Fibroblast of lung (primary cell): ENCODE measurements at regions not wholly inside any gene's neighbourhood (a gene's known extent, or its start where the extent isn't known, plus 50 kb on each side); places are given as distances from the start of the nearest gene placed in this dataset.

Experiments
- DNase-seq, 2 donors: peaks; one replicate each; pipeline versions ENCODE4 v3.0.0 to v3.0.0-alpha.2; 2010; ENCODE audit warnings: low read depth in 2 of 2
- H2AFZ ChIP-seq: 2 replicates; pipeline ENCODE4 v1.5.1; 2012; ENCODE audit warnings: low read length, control low read depth, inconsistent platforms
- H3K27ac ChIP-seq: 2 replicates; pipeline ENCODE4 v1.5.1; 2011; ENCODE audit warnings: low read length, control low read depth; ENCODE audit not compliant: insufficient read depth
- H3K27me3 ChIP-seq: 2 replicates; pipeline ENCODE4 v1.5.1; 2011; ENCODE audit warnings: mild to moderate bottlenecking, low read length; ENCODE audit not compliant: control insufficient read depth, insufficient read depth
- H3K36me3 ChIP-seq: 2 replicates; pipeline ENCODE4 v1.5.1; 2011; ENCODE audit warnings: low read length; ENCODE audit not compliant: control insufficient read depth, insufficient read depth
- H3K4me1 ChIP-seq: 2 replicates; pipeline ENCODE4 v1.5.1; 2011; ENCODE audit warnings: low read length; ENCODE audit not compliant: control insufficient read depth, insufficient read depth; ENCODE audit errors: extremely low read depth
- H3K4me2 ChIP-seq: 2 replicates; pipeline ENCODE4 v1.5.1; 2011; ENCODE audit warnings: low read length, control low read depth; ENCODE audit not compliant: insufficient read depth; ENCODE audit errors: extremely low read depth
- H3K4me3 ChIP-seq, 4 experiments: fragments of 200-600 bp in 1 of 4; sonication (generic) in 1 of 4; replicated peaks in 1 of 4; 2 replicates each; pipeline ENCODE4 v1.5.1; 2011 to 2016; ENCODE audit warnings: low read length in 4 of 4, low read depth in 3 of 4, mild to moderate bottlenecking in 3 of 4, control low read depth in 2 of 4, inconsistent platforms in 1 of 4, mixed read lengths in 1 of 4; ENCODE audit not compliant: insufficient read depth in 1 of 4; ENCODE audit errors: control extremely low read depth in 1 of 4
- H3K79me2 ChIP-seq: 2 replicates; pipeline ENCODE4 v1.5.1; 2012; ENCODE audit warnings: mild to moderate bottlenecking, low read length, inconsistent platforms; ENCODE audit not compliant: control insufficient read depth, insufficient read depth
- H3K9ac ChIP-seq: 2 replicates; pipeline ENCODE4 v1.5.1; 2011; ENCODE audit warnings: mild to moderate bottlenecking, low read length, control low read depth; ENCODE audit not compliant: insufficient read depth
- H3K9me3 ChIP-seq: 2 replicates; pipeline ENCODE4 v1.5.1; 2012; ENCODE audit warnings: low read depth, low read length; ENCODE audit not compliant: control insufficient read depth, insufficient read depth
- H4K20me1 ChIP-seq: 2 replicates; pipeline ENCODE4 v1.5.1; 2011; ENCODE audit warnings: low read length; ENCODE audit not compliant: control insufficient read depth, insufficient read depth; ENCODE audit errors: extremely low read depth
- CTCF ChIP-seq, 2 donors: IDR thresholded peaks in 1 of 2; conservative IDR thresholded peaks in 1 of 2; 1 replicate in 1 of 2; 2 replicates in 1 of 2; pipeline ENCODE4 v1.5.1; 2011 to 2012; ENCODE audit warnings: low read length in 2 of 2, control low read depth in 1 of 2, inconsistent platforms in 1 of 2, low read depth in 1 of 2, mild to moderate bottlenecking in 1 of 2
- EZH2 ChIP-seq: IDR thresholded peaks from 2 replicates; pipeline ENCODE4 v1.5.1; 2012; ENCODE audit warnings: low read length, control low read depth, mild to moderate bottlenecking; ENCODE audit errors: missing control alignments

GRCh38 chr2:212814941-212815340 lies 276.3 kb upstream of the ERBB4 start:
- no peaks in the 10 kb centered on the region for H4K20me1 ChIP-seq
- no peak for DNase-seq
- TF ChIP-seq CTCF (conservative IDR thresholded peaks at IDR 0.05 in 1 of 2, IDR thresholded peaks at IDR 0.05 in 1 of 2; ENCODE audit: low read depth in 1 of 2, low read length in 2 of 2) (no peak), EZH2 (no peak)
- H3K4me3 ChIP-seq, result no peak overlapping the region
- H3K79me2 ChIP-seq, result no peaks in the 10 kb centered on the region
- no peaks in the 10 kb centered on the region for H3K4me1 ChIP-seq
- H3K9ac ChIP-seq, result no peak overlapping the region
- no peak overlapping the region for H2AFZ ChIP-seq
- no peaks in the 10 kb centered on the region for H3K9me3 ChIP-seq
- H3K4me2 ChIP-seq, result no peak overlapping the region
- no peaks in the 10 kb centered on the region for H3K36me3 ChIP-seq
- no peaks in the 10 kb centered on the region for H3K27me3 ChIP-seq
- H3K27ac ChIP-seq, result no peak overlapping the region

DNA sequence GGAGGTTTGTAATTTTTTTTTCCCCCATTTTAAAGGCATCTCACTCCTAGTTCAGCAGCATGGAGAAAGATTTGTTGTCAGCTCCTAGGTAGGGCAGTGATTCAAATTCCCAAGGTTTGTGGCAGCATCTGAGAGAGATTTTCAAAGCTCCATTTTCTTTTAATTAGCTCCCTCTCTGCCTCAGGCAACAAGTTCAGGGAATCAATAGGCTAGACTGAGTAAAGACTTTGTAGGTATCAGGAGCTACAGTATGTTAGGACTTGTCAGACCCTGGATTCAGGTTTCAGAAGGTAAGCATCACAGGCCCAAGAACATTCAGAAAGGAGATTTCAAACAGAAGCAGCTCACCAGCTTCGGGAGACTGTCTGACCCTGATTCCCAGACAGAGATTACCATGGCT lies 273.3 kb upstream of the ERBB4 start:
- Histone ChIP-seq H3K4me3 (no peak overlapping the region), H3K4me1 (no peaks in the 10 kb centered on the region), H3K9me3 (no peaks in the 10 kb centered on the region), H3K36me3 (no peaks in the 10 kb centered on the region), H3K9ac (no peak overlapping the region), H3K4me2 (no peak overlapping the region), H3K27ac (no peak overlapping the region), H3K79me2 (no peaks in the 10 kb centered on the region), H2AFZ (no peak overlapping the region), H4K20me1 (no peaks in the 10 kb centered on the region), H3K27me3 (no peaks in the 10 kb centered on the region)
- DNase-seq, result no peak
- TF ChIP-seq CTCF (conservative IDR thresholded peaks at IDR 0.05 in 1 of 2, IDR thresholded peaks at IDR 0.05 in 1 of 2; ENCODE audit: low read depth in 1 of 2, low read length in 2 of 2), result no peak

DNA sequence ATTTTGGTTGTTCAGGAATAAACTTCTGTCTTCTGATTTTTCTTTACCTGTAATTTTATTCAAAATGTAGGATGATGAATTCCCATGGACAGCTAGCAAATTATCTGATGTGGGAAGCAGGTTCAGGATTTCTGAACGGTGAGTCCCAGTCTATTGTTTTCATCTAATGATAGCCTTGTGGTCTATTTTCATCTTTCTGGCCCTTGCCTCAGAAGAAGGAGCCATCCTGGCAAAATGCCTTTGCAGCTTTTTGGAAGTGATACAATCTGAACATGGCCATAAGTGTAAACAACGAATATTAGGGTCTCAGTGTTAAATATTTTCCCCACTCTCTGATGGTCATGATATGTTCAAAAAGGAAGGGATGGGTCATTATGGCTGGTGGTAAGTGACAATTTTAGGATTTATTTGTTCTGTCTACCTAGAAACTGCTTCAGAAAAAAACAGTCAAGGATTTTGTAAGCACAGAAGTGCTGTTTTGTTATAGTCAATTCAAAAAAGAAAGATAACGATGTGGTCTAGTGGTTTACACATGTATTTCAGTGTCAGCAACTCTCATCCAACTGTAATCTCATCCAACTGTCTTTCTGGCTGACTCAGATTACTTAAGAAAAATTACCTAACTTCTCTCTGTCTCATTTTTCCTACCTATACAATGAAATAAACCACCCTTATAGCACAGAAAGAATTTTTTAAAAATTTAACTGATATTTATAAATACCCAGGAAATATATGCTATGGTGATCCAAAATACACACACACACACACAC lies 272.6 kb upstream of the ERBB4 start:
- H3K36me3 ChIP-seq, result no peaks in the 10 kb centered on the region
- TF ChIP-seq EZH2 (no peak), CTCF (conservative IDR thresholded peaks at IDR 0.05 in 1 of 2, IDR thresholded peaks at IDR 0.05 in 1 of 2; ENCODE audit: low read depth in 1 of 2, low read length in 2 of 2) (no peak)
- no peak overlapping the region for H3K4me3 ChIP-seq
- H3K27ac ChIP-seq, result no peak overlapping the region
- no peaks in the 10 kb centered on the region for H3K4me1 ChIP-seq
- H3K27me3 ChIP-seq, result no peaks in the 10 kb centered on the region
- no peaks in the 10 kb centered on the region for H4K20me1 ChIP-seq
- H3K4me2 ChIP-seq, result no peak overlapping the region
- no peaks in the 10 kb centered on the region for H3K79me2 ChIP-seq
- H3K9me3 ChIP-seq, result no peaks in the 10 kb centered on the region
- H3K9ac ChIP-seq, result no peak overlapping the region
- no peak overlapping the region for H2AFZ ChIP-seq
- peak; percentile 34 to 85 for DNase-seq
